H1 (cell line): ENCODE measurements at regions not wholly inside any gene's neighbourhood (a gene's known extent, or its start where the extent isn't known, plus 50 kb on each side); places are given as distances from the start of the nearest gene placed in this dataset.

Experiments
- CTCF ChIA-PET: fragments of 300-600 bp; sonication (Branson Sonifier 250); formaldehyde crosslinking; loops from one replicate; lab custom pipeline; 2021; ENCODE audit not compliant: partially characterized antibody; lab: Charles Lee
- POLR2A ChIA-PET: fragments of 300-600 bp; sonication (Branson Sonifier 250); formaldehyde crosslinking; loops from one replicate; lab custom pipeline; 2021; ENCODE audit warnings: inconsistent platforms; ENCODE audit not compliant: partially characterized antibody; lab: Charles Lee
- DNase-seq, 2 experiments: peaks; one replicate each; pipeline versions ENCODE4 v3.0.0 to v3.0.0-alpha.2; 2010 to 2022; ENCODE audit warnings: low spot score in 2 of 2, low read depth in 1 of 2, mixed read lengths in 1 of 2
- FAIRE-seq: peaks from 2 replicates; lab custom pipeline; 2011; peaks lifted over from hg19 to GRCh38; lab: Jason Lieb, UNC
- H2AFZ ChIP-seq: 2 replicates; pipeline ENCODE4 v1.8.1; 2012; ENCODE audit warnings: low read length, inconsistent platforms
- H2AK5ac ChIP-seq: 2 replicates; pipeline ENCODE4 v1.6.1; 2013; ENCODE audit warnings: low read depth, low read length
- H2BK120ac ChIP-seq: replicated peaks from 2 replicates; pipeline ENCODE3; 2013; ENCODE audit warnings: low read depth, low read length, inconsistent platforms
- H2BK12ac ChIP-seq: 2 replicates; pipeline ENCODE4 v1.6.1; 2013; ENCODE audit warnings: low read depth, low read length
- H2BK15ac ChIP-seq: 2 replicates; pipeline ENCODE4 v1.6.1; 2013; ENCODE audit warnings: low read length
- H2BK20ac ChIP-seq: 2 replicates; pipeline ENCODE4 v1.6.1; 2013; ENCODE audit warnings: low read length
- H2BK5ac ChIP-seq: 2 replicates; pipeline ENCODE4 v1.6.1; 2013; ENCODE audit warnings: low read depth, low read length
- H3K14ac ChIP-seq: 2 replicates; pipeline ENCODE4 v1.6.1; 2013; ENCODE audit warnings: inconsistent platforms; ENCODE audit not compliant: insufficient read length
- H3K18ac ChIP-seq: 2 replicates; pipeline ENCODE4 v1.6.1; 2013; ENCODE audit warnings: low read length; ENCODE audit errors: extremely low read depth
- H3K23ac ChIP-seq: 2 replicates; pipeline ENCODE4 v1.6.1; 2013; ENCODE audit warnings: inconsistent platforms; ENCODE audit not compliant: insufficient read length
- H3K23me2 ChIP-seq: 2 replicates; pipeline ENCODE4 v1.6.1; 2013; ENCODE audit warnings: low read depth, low read length
- H3K27ac ChIP-seq: 2 replicates; pipeline ENCODE4 v1.6.1; 2011; ENCODE audit warnings: low read depth, low read length, inconsistent platforms
- H3K27me3 ChIP-seq, 4 experiments: replicated peaks in 1 of 4; 1 replicate in 1 of 4; 2 replicates in 3 of 4; pipeline versions ENCODE4 v1.6.1 to v1.8.1; 2011 to 2013; ENCODE audit warnings: low read length in 3 of 4, mild to moderate bottlenecking in 3 of 4, inconsistent platforms in 2 of 4, mixed read lengths in 2 of 4, moderate library complexity in 1 of 4; ENCODE audit not compliant: control insufficient read depth in 3 of 4, insufficient read depth in 3 of 4; ENCODE audit errors: extremely low read depth in 1 of 4
- H3K36me3 ChIP-seq, 4 experiments: 2 replicates each; pipeline versions ENCODE4 v1.6.1 to v1.8.1; 2011 to 2013; ENCODE audit warnings: mild to moderate bottlenecking in 4 of 4, low read length in 3 of 4, moderate library complexity in 2 of 4, control low read depth in 1 of 4, inconsistent platforms in 1 of 4; ENCODE audit not compliant: insufficient read depth in 4 of 4, control insufficient read depth in 2 of 4
- H3K4ac ChIP-seq: replicated peaks from 2 replicates; pipeline ENCODE3; 2013; ENCODE audit warnings: low read length, low read depth, mixed read lengths, inconsistent platforms; ENCODE audit not compliant: insufficient read length
- H3K4me1 ChIP-seq, 4 experiments: replicated peaks in 1 of 4; 1 replicate in 1 of 4; 2 replicates in 3 of 4; pipeline versions ENCODE4 v1.6.1 to v1.8.1; 2011 to 2013; ENCODE audit warnings: low read length in 3 of 4, inconsistent platforms in 2 of 4, mixed read lengths in 1 of 4; ENCODE audit not compliant: insufficient read depth in 4 of 4, control insufficient read depth in 3 of 4
- H3K4me2 ChIP-seq, 2 experiments: 2 replicates each; pipeline versions ENCODE4 v1.6.1 to v1.8.1; 2011 to 2013; ENCODE audit warnings: low read depth in 2 of 2, low read length in 2 of 2, control low read depth in 1 of 2, inconsistent platforms in 1 of 2, mild to moderate bottlenecking in 1 of 2; ENCODE audit not compliant: insufficient read depth in 1 of 2
- H3K4me3 ChIP-seq, 4 experiments: fragments of 200-600, 300-600 bp in 1 of 4; sonication (generic), shearing (Covaris generic), sonication (Bioruptor Twin) in 1 of 4; 2 replicates each; pipeline versions ENCODE4 v1.5.1 to v1.8.1; 2011 to 2016; ENCODE audit warnings: low read length in 4 of 4, low read depth in 3 of 4, control low read depth in 2 of 4, inconsistent platforms in 2 of 4, mild to moderate bottlenecking in 2 of 4, mixed read lengths in 1 of 4, moderate library complexity in 1 of 4; ENCODE audit not compliant: insufficient read depth in 2 of 4; ENCODE audit errors: extremely low read depth in 1 of 4
- H3K56ac ChIP-seq: replicated peaks from 2 replicates; pipeline ENCODE3; 2013; ENCODE audit warnings: low read depth, mild to moderate bottlenecking, mixed read lengths, low read length, inconsistent platforms; ENCODE audit not compliant: insufficient read length
- H3K79me1 ChIP-seq: 2 replicates; pipeline ENCODE4 v1.6.1; 2013; ENCODE audit warnings: low read depth, low read length, control low read depth
- H3K79me2 ChIP-seq, 2 experiments: 2 replicates each; pipeline versions ENCODE4 v1.6.1 to v1.8.1; 2012 to 2013; ENCODE audit warnings: low read length in 2 of 2, mild to moderate bottlenecking in 2 of 2, inconsistent platforms in 1 of 2; ENCODE audit not compliant: insufficient read depth in 2 of 2, control insufficient read depth in 1 of 2
- H3K9ac ChIP-seq, 4 experiments: replicated peaks in 1 of 4; 1 replicate in 1 of 4; 2 replicates in 3 of 4; pipeline versions ENCODE4 v1.6.1 to v1.8.1; 2011 to 2013; ENCODE audit warnings: low read depth in 3 of 4, low read length in 3 of 4, control low read depth in 2 of 4, mild to moderate bottlenecking in 2 of 4, moderate library complexity in 2 of 4, inconsistent platforms in 1 of 4; ENCODE audit errors: extremely low read depth in 1 of 4
- H3K9me3 ChIP-seq, 2 experiments: 2 replicates each; pipeline versions ENCODE4 v1.6.1 to v1.8.1; 2012 to 2013; ENCODE audit warnings: mild to moderate bottlenecking in 2 of 2, moderate library complexity in 2 of 2, control low read depth in 1 of 2, inconsistent platforms in 1 of 2, low read depth in 1 of 2, low read length in 1 of 2, mixed read lengths in 1 of 2; ENCODE audit not compliant: insufficient read depth in 2 of 2
- H4K20me1 ChIP-seq, 2 experiments: replicated peaks in 1 of 2; 2 replicates each; pipeline versions ENCODE3 to v1.8.1; 2011 to 2013; ENCODE audit warnings: inconsistent platforms in 2 of 2, low read length in 2 of 2, mild to moderate bottlenecking in 1 of 2; ENCODE audit not compliant: insufficient read depth in 2 of 2, control insufficient read depth in 1 of 2
- H4K5ac ChIP-seq: 2 replicates; pipeline ENCODE4 v1.6.1; 2013; ENCODE audit warnings: low read length, low read depth, mixed read lengths, inconsistent platforms; ENCODE audit not compliant: insufficient read length
- H4K8ac ChIP-seq: 2 replicates; pipeline ENCODE4 v1.8.0; 2013; ENCODE audit warnings: mild to moderate bottlenecking, moderate library complexity, low read length, inconsistent platforms; ENCODE audit not compliant: insufficient read depth; ENCODE audit errors: extremely low read depth
- H4K91ac ChIP-seq: replicated peaks from 2 replicates; pipeline ENCODE3; 2013; ENCODE audit warnings: low read length, mixed read lengths, inconsistent platforms; ENCODE audit not compliant: insufficient read length
- BRCA1 ChIP-seq: IDR thresholded peaks from 2 replicates; pipeline ENCODE4 v1.6.1; 2012; ENCODE audit warnings: low read depth, low read length, improper control_type of control experiment
- CBX5 ChIP-seq: fragments of 300-800, 300-1000 bp; sonication (generic); IDR thresholded peaks from 2 replicates; pipeline ENCODE4 v1.7.1; 2016; ENCODE audit warnings: antibody characterized with exemption, low read length, low read depth
- CEBPB ChIP-seq: IDR thresholded peaks from 2 replicates; pipeline ENCODE4 v1.6.1; 2012; ENCODE audit warnings: low read depth, low read length
- HDAC2 ChIP-seq, 2 experiments: fragments of 300-600 bp in 1 of 2; sonication (generic) in 1 of 2; IDR thresholded peaks; 2 replicates each; pipeline ENCODE4 v1.6.1; 2011 to 2012; ENCODE audit warnings: low read depth in 2 of 2, low read length in 2 of 2, mild to moderate bottlenecking in 2 of 2, moderate library complexity in 2 of 2, borderline replicate concordance in 1 of 2, inconsistent platforms in 1 of 2
- JUND ChIP-seq: IDR thresholded peaks from 2 replicates; pipeline ENCODE4 v1.6.1; 2011; ENCODE audit warnings: mild to moderate bottlenecking, improper control_type of control experiment, low read length
- KDM4A ChIP-seq: IDR thresholded peaks from one replicate; pipeline ENCODE4 v1.7.1; 2012; ENCODE audit warnings: low read depth, mild to moderate bottlenecking, moderate library complexity, low read length, inconsistent platforms; ENCODE audit not compliant: severe bottlenecking
- MAFK ChIP-seq: IDR thresholded peaks from 2 replicates; pipeline ENCODE4 v1.6.1; 2012; ENCODE audit warnings: low read depth, mild to moderate bottlenecking, improper control_type of control experiment, low read length
- NRF1 ChIP-seq: IDR thresholded peaks from 2 replicates; pipeline ENCODE4 v1.6.1; 2011; ENCODE audit warnings: mild to moderate bottlenecking, low read depth, low read length, improper control_type of control experiment
- POLR2A ChIP-seq, 2 experiments: IDR thresholded peaks; 1 replicate in 1 of 2; 2 replicates in 1 of 2; pipeline ENCODE4 v1.6.1; 2011; ENCODE audit warnings: low read depth in 2 of 2, low read length in 2 of 2, mild to moderate bottlenecking in 2 of 2; ENCODE audit errors: control extremely low read depth in 1 of 2
- RFX5 ChIP-seq: IDR thresholded peaks from 2 replicates; pipeline ENCODE4 v1.6.1; 2011; ENCODE audit warnings: low read depth, low read length, improper control_type of control experiment, borderline replicate concordance
- SIRT6 ChIP-seq: IDR thresholded peaks from one replicate; pipeline ENCODE4 v1.7.1; 2012; ENCODE audit warnings: low read length, inconsistent platforms
- SP4 ChIP-seq: IDR thresholded peaks from 2 replicates; pipeline ENCODE4 v1.6.1; 2012; ENCODE audit warnings: low read length, inconsistent platforms
- TBP ChIP-seq: IDR thresholded peaks from 2 replicates; pipeline ENCODE4 v1.6.1; 2011; ENCODE audit warnings: low read depth, low read length, improper control_type of control experiment
- USF2 ChIP-seq: IDR thresholded peaks from 2 replicates; pipeline ENCODE4 v1.6.1; 2011; ENCODE audit warnings: low read length, improper control_type of control experiment
- ZNF274 ChIP-seq: IDR thresholded peaks from 2 replicates; pipeline ENCODE4 v1.7.0; 2012; ENCODE audit warnings: low read length, borderline replicate concordance; ENCODE audit errors: extremely low read depth
- WGBS, 2 experiments: shearing (Covaris generic) in 1 of 2; methylation state at CpG; one replicate each; pipeline versions ENCODE4 v1.1.6 to v1.1.7; 2013 to 2015; ENCODE audit warnings: low lambda C conversion rate in 2 of 2, mixed read lengths in 2 of 2, inconsistent platforms in 1 of 2, low coverage in 1 of 2, missing lambda C conversion rate in 1 of 2; ENCODE audit not compliant: insufficient replicate concordance in 2 of 2, insufficient coverage in 1 of 2, insufficient read length in 1 of 2; ENCODE audit errors: extremely low coverage in 1 of 2, missing lambda C conversion rate in 1 of 2; 5-methylcytosine and 5-hydroxymethylcytosine counted together

GRCh38 chr2:78162202-78162601 lies 640.0 kb upstream of the LRRTM4 start:
- 97% methylated on average over 2 of the region's 2 CpGs; no CpG with 5 or more reads in 1 of the 2 experiments for WGBS, 2 experiments
- no peaks in the 10 kb centered on the region for H3K4me1 ChIP-seq
- no peak for FAIRE-seq
- POLR2A ChIA-PET, result no interaction called here
- no peak overlapping the region for H2BK5ac ChIP-seq
- H4K5ac ChIP-seq, result no peak overlapping the region
- H3K18ac ChIP-seq, result no peak overlapping the region
- H2BK120ac ChIP-seq, result no peak overlapping the region
- no peak for DNase-seq
- H3K79me1 ChIP-seq, result no peaks in the 10 kb centered on the region
- no peak overlapping the region for H4K91ac ChIP-seq
- no peaks in the 10 kb centered on the region for H4K20me1 ChIP-seq
- no peaks in the 10 kb centered on the region for H3K36me3 ChIP-seq
- no peak overlapping the region for H2AFZ ChIP-seq
- H3K79me2 ChIP-seq, result no peaks in the 10 kb centered on the region
- CTCF ChIA-PET, result interaction anchor here (0.6 kb wide), 1 partner anchor 104 kb away, joined by 3 read pairs; no protein-coding TSS in a partner anchor
- H2BK12ac ChIP-seq, result no peak overlapping the region
- H3K9me3 ChIP-seq, result no peaks in the 10 kb centered on the region
- no peak overlapping the region for H2BK15ac ChIP-seq
- no peaks in the 10 kb centered on the region for H3K27me3 ChIP-seq
- no peak overlapping the region for H2AK5ac ChIP-seq
- H2BK20ac ChIP-seq, result no peak overlapping the region
- H4K8ac ChIP-seq, result no peak overlapping the region
- H3K4me2 ChIP-seq, result no peak overlapping the region
- H3K56ac ChIP-seq, result no peak overlapping the region
- no peak overlapping the region for H3K27ac ChIP-seq
- H3K9ac ChIP-seq, result no peak overlapping the region
- H3K23me2 ChIP-seq, result no peaks in the 10 kb centered on the region; the same call in 1 of the 2 replicates
- no peak overlapping the region for H3K4ac ChIP-seq
- TF ChIP-seq SIRT6 (no peak), TBP (no peak), RFX5 (no peak), JUND (no peak), HDAC2 (IDR thresholded peaks at IDR 0.05; ENCODE audit: borderline replicate concordance in 1 of 2, low read depth in 2 of 2, low read length in 2 of 2) (no peak), NRF1 (no peak), KDM4A (no peak), MAFK (no peak), SP4 (no peak), CBX5 (no peak), ZNF274 (no peak), BRCA1 (no peak), CEBPB (no peak), POLR2A (IDR thresholded peaks at IDR 0.05; ENCODE audit: control extremely low read depth in 1 of 2, low read depth in 2 of 2, low read length in 2 of 2) (no peak), USF2 (no peak)
- no peak overlapping the region for H3K23ac ChIP-seq
- H3K4me3 ChIP-seq, result no peak overlapping the region
- no peak overlapping the region for H3K14ac ChIP-seq
